ENCODE measurements at regions not wholly inside any gene's neighbourhood (a gene's known extent, or its start where the extent isn't known, plus 50 kb on each side); places are given as distances from the start of the nearest gene placed in this dataset.

DNA sequence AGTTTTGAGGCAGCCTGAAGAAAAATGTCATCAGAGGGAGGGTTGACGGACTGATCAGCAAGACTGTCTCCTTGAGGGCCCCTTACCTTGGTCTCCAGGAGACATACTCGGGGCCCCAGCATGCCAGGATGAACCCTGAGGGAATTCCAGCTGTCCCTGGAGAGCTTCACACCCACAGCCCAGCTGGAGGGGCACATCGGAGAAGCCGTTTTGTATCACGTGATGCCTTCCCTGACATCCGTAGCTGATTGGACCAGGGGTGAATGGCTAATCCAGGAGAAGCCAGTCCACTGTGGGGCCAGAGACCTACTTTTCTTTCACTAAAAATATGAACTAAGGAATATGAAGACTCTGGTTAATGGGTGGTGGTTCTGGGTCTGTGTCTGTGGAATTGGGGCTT lies 86.0 kb upstream of the TP53I11 start:
- DNase-seq (ENCODE audit: low read depth): no peak

DNA sequence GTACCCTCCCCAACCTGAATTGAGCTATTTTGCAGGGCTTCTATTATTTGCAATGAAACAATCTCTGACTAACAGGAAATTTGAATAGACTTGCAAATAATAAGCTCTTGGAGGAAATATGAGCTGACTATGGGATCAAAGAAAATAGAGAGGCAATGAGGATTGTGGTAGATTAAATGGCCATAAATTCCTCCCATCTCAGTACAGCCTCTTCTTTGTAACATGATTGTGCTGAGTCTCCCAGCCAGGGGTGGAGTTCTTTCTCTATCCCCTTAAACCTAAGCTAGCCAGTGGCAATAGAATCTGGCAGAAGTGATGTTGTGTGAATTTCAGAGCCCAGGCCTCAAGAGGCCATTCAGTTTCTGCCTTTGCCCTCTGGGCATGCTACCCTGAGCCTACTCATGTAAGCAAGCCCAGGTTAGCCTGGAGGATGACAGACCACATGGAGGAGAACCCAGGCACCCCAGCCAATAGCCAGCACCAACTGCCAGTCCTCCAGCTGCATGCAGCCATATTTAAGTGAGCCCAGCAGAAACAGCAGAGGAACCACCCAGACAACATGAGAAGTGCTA lies 86.8 kb upstream of the TP53I11 start:
- DNase-seq (ENCODE audit: low read depth): no peak

DNA sequence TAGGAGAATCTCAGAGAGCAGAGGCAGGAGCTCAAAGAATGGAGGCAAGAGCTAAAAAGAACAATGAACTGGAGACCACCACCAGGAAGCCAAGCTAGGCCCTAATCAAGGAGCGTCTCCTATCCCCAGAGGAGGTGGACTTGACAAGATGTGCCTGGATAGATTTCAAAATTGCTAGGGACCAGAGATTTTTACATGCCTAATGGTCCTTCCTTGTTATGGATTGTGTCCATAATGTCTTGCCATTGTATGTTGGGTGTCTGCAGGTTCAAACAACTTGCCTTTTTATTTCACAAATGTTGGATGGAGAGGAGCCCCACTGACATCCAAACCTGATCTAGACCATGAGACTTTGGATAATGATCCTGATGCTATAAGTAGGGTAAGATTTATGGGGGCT lies 88.2 kb upstream of the TP53I11 start:
- DNase-seq (ENCODE audit: low read depth): no peak

DNA sequence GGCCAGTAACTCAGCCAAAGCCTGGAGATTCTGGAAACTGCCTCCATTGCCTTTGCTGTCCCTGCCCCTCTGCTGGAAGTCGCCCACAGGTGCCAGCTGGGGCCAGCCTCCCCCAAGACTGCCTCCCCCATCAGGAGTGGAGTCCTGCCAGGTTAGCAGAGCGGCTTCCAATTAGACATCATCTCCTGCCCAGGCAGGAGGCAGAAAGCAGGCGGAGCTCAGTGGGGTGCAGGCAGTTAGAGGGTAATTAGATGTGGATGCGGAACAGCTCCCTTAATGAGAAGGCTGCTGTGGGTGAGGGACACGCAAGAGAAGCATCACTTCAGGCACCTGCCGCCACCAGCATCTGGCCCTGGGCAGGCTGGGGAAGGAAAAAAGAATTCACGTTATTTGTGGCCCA lies 90.9 kb upstream of the TP53I11 start:
- DNase-seq (ENCODE audit: low read depth): no peak

DNA sequence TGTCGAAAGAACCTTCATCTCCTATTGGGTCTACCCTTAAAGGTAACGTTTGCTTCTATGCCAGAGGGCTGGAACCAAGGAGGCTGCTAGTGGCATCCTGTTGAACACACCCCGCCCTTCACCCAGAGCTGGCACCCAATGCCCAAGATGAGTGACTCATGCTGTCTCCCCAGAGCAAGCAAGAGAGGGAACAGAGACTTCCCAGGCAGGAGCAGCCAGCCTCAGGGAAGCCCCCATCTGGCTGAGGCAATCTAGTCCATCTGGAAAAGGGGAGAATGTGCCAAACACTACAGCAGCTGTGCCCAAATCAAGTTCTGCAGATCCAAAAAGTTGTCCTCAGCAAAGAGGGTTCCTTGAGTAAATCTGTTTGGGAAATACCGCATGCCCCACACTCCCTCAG lies 91.9 kb upstream of the TP53I11 start:
- no peak for DNase-seq (ENCODE audit: low read depth)

DNA sequence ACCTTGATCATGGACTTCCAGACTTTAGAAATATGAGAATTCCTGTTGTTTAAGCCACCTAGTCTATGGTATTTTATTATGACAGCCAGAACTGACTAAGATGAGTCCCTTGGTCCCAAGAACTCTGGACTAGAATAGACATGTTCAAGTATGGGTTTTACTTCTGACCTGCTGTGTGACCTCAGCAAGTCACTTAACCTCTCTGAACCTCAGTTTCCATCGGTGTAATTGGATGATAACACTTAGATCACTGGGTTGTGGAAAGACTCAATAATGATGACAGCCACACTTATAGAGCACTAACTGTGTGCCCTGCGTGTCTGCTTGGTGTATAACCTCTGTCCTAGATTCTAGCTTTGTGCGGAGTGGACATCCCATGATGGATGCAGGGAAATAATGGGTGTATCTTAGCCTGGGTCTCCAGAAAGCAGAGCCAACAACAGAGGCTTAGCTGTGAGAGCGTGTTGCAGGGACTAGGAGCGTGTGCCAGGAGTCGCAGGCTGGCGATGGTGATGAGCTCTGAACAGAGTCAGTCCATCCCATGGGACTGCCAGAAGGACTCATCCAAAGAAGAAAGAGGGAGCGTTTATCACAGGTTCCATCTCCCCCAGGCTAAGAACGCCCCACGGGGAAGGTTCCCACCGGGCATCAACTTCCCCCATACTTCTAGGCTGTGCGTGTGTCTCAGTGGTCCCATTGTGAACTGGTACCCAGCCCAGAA lies 93.2 kb upstream of the TP53I11 start:
- DNase-seq (ENCODE audit: low read depth): no peak

DNA sequence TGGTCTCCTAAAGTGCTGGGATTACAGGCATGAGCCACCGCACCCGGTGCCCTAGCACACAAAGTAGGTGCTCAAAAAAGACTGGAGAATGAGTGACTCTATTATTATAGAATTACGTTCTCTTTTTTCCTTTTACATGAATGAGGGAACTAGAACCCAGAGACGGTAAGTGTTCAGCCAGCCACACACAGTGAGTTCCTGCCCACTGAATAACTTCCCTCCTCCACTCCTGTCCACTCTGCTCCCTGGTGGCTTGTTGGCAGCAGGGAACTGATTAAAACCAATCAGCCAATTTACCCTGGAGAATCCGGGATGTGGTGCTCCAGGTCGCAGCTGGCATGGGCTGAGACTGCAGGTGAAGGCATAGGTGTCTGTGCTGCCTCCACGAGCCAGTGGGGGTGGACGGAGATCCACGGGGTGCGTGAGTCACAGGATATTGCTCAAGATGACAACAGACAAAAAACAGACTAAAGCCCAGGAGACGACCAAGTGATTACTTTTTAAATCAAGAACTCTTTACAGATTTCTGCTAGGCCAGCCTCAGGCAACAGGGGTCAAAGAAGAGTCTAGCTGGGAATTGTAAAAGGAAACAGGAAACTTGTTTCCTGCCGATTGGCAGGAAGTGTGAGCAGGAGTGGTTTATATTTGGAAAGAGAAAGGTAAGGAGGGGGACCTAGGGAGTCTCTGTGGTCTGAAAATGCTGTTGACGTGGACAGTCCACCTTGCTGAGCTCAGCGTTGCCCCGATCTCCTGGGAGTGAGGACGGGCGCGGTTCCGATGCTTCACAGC lies 95.2 kb upstream of the TP53I11 start:
- DNase-seq (ENCODE audit: low read depth): no peak

DNA sequence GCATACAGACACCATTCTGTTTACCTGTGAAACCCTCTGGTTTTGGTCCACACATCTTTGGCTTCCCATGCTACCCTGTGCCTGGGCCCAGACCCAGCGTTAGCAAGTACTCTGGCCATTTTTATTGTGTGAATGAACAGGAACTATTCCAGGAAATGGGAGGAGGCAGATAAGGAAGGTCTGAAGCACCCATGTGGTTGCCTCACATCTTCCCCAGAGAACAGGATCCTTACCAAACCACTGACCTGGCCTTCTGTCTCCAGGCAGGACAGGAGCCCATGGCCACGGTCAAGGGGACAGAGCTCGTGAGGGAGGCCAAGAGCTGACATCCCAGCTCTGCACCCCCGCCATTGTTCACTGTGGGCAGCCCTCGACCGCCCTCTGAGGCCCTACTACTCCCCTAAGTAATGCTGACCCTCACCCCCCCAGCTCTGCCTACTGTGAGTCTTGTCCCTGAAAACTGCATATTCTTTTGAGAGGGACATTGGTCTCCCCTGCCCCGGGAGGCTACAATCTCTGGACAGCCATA lies 97.7 kb upstream of the TP53I11 start:
- no peak for DNase-seq (ENCODE audit: low read depth)

DNA sequence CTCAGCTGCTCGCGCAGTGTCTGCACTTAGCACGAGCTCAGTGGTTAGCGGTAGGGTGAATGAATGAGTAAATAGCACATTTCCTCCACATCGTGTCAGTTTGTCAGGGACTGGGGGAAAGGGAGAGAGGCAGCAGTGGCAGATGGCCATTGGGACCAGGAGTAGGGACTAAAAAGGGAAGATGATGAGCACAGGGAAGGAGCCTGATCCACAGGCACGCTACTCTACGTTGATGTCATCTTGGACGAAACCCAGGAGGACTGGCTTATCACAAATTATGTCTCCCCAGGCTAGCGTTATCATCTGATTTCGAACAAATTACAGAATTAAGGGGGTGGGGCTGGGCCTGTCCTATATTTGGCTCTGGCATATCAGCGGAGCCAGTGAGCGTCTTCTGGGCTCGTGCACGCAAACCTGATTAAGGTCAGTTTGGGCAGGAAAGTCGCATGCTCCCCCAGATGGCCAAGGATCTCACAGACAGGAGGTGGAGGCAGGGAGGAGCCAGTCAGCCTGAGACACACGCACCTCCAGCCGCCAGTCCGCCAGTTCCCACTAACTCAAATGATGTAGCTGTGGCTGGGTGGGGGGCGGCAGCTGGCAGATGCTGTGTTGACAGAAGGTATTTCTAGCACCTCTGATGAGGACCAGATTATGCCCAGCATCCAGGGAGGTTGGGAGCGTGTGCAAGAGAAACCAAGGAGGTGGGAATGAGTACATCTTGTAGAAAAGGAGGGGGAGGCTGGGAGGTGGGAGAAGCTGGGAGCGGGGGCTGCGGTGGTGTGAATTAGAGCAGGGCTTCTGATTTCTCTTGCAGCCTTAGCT lies 97.4 kb upstream of the PRDM11 start:
- DNase-seq (ENCODE audit: low read depth): no peak

DNA sequence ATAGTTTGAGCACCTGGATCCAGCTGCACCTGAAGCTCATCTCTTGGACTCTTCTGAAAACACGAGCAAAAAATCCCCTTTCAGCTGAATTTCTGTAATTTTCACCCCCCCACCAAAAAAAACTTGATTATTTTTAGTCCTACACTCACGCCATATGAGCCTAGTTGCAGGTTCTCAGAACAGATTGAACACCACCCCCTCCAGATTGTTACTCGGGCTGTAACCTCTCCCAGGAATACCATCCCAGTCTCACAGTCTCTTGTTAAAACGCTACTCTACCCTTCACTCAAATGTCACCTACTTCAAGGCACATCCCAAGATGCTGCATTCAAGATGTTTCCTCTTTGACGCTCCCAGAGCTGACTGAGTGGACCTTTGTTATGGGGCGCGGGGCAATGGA lies 96.3 kb upstream of the PRDM11 start:
- DNase-seq (ENCODE audit: low read depth): no peak

DNA sequence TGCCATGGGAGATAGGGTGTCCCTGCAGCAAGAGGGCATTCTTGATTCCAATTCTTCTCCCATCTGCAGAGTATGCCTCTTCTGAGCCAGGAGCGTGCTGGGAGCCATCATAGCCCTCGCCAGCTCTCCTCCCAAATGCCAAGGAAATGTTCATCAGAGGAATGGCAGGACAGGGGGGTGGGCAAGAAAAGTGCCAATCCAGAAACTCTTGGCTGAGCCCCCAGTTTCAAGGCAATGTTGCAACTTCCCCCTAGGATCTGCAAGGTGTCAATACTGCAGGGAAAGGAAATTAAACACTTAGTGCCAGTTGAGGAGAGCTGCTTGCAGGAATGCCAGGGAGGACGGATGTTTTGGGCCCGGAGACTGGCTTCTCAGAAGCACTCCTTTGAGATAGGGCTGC lies 94.8 kb upstream of the PRDM11 start:
- DNase-seq (ENCODE audit: low read depth): no peak

DNA sequence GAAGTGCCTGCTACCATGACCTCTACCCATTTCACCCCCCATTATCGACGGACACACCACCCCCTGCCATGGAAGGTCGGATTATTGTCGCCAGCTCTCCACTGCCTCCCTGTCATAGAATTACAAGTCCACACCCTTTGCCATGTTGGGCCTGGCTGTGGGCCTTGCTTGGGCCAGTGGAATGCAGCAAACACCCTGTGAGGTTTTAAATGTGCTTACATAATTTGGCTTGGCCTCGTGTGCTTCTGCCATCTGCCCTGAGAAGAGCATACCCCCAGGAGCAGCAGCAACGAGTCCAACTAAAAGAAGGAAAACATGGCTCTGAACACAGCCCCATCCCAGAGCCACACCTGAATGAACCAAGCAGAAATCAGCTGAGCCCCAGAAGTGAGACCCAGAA lies 94.1 kb upstream of the PRDM11 start:
- no peak for DNase-seq (ENCODE audit: low read depth)

DNA sequence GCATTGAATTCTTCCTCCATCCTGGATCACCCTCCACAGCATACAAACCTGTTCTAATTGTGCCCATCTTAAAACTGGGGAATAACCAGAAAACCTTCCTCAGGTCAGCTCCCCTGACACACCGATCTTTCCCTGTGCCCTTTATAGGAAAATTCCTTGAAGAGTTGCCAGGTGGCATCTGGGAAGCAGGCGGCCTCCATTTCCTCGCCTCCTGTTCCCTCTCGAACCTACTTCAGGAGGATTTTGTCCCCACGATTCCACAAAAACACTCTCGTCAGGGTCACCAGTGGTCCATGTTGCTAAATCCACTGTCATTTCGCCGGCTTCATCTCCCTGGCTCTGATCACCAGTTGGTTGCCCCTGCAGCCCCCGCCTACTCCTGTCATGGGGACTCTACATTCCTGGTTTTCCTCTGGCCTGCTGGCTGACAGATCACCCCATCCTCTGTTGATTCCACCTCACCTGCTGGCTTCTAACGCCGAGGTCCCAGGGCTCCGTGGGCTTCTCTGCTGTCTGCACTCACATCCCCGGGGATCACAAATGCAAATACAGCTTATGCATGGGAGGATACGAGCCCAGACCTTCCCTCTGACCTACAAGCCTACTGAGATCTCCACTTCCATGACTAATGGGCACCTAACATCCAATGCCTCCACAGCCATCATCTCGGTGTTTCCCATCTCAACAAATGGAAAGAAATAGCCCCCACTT lies 92.5 kb upstream of the PRDM11 start:
- no peak for DNase-seq (ENCODE audit: low read depth)

DNA sequence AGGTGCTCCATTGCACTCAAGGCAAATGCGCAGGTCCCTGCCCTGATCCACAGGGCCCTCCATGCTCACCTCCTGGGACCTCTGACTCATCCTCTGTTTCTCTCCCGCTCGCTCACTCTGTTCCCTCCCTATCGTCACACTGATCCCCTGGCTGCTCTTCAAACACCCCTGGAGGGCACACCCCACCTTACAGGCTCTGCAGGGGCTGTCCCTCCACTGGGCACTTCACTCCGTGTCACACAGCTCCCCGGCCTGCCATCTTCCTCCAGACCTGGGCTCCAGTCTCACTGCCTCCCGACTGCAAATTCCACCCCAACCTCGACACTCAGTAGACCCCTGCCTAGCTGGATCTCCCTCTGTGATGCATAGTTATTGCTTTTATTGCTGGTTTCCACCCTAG lies 91.5 kb upstream of the PRDM11 start:
- DNase-seq (ENCODE audit: low read depth): no peak

DNA sequence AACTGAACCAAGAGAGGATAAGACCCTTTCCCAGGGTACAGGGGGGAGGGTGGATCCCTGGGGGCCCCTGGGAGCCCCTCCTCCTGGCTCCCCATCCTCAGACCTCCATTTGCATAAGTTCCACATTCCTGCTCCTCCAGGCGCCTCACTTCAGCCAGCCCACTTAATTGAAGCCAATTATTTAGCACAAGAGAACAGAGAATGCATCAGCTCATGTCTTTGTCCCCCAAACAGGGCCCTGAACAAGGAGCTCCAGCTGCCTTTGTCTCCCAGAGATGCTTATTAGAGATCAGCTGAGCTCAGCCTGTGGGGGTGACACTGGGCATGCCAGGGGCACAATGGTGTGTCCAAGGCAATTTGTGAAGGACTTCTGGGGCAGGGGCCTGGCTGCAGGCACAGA lies 89.9 kb upstream of the PRDM11 start:
- no peak for DNase-seq (ENCODE audit: low read depth)

DNA sequence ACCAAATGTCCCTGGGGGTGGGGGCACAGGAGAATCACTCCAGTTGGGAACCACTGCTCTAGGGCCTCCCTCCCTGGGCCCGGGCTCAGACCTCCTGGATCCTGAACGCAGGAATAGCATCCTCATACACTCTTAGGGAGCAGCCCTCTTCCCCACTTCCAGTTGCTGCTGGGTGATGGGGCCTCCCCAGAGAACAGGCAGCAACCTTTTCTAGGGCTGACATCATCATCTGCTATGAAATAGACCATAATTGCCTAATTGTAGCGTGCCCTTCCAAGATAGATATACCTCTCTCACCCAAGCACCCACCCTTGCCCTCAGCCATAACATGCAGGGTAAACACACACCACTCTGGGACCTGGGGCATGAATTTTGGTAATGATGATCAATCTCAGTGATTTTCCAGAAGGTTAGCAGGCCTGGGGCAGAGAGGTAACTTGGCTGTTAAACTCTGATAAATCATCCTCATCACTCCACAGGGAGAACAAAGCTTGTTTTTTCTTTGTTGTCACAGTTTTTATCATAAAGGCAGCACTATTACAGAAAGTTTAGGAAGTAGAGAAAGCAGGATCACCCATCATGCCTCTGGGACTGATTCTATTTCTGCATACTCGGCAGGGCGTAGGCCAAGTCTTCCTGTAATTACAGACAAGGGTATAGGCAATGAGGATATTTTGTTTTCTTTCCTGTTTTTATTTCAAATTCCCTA lies 88.3 kb upstream of the PRDM11 start:
- no peak for DNase-seq (ENCODE audit: low read depth)

DNA sequence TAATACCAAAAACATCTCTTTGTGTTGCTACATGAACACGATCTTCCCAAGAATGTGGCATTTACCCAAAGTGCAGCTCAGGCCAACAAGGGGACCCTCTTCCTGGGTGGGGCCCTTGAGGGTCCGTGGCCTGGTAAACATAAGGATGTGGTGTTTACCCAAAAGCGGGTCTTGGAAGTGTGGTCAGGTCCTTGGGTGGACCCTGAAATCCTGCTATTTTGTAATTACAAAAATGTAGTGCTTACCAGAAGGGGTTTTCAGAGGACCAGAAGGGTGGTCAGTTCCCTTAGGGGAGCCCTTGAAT lies 87.8 kb upstream of the PRDM11 start:
- DNase-seq (ENCODE audit: low read depth): no peak

DNA sequence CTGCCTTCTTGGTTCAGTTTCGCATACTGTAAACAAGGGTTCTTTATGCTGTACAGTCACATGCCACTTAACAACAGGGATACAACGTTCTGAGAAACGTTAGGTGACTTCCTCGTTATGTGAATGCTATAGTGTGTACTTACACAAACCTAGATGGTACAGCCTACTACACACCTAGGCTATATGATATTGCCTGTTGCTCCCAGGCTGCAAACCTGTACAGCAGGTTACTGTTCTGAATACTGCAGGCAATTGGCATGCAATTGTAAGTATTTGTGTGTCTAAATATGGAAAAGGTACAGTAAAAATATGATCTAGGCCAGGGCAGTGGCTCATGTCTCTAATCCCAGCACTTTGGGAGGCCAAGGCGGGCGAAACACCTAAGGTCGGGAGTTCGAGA lies 85.7 kb upstream of the PRDM11 start:
- DNase-seq (ENCODE audit: low read depth): no peak

DNA sequence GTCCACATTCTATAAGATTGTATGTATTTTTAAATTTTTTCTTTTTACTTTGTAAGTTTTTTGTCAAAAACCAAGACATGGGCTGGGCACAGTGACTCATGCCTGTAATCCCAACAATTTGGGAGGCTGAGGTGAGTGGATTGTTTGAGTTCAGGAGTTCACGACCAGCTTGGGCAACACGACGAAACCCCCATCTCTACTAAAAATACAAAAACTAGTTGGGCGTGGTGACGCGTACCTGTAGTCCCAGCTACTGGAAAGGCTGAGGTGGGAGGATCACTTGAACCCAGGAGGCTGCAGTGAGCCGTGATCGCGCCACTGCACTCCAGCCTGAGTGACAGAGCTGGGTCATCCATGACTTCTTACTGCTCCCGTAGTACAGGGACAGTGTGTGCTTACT lies 84.8 kb upstream of the PRDM11 start:
- DNase-seq (ENCODE audit: low read depth): no peak

DNA sequence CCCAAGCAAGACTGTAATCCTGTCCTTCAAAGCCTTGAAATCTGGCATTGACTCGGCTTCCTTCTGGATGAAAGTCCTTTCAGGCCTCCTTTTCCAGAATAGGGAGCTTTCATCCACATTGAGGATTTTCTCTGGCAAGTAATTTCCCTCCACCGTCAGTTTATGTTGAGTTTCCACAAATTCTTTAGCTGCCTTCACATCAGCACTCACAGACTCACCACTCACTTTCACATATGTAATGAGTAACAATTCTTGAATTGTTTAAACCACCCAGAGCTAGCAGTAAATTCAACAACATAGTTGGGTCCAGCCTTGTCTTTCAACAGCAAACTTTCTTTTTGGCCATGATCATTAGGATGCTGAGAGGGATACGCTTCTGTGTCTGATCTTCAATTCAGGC lies 84.3 kb upstream of the PRDM11 start:
- no peak for DNase-seq (ENCODE audit: low read depth)

DNA sequence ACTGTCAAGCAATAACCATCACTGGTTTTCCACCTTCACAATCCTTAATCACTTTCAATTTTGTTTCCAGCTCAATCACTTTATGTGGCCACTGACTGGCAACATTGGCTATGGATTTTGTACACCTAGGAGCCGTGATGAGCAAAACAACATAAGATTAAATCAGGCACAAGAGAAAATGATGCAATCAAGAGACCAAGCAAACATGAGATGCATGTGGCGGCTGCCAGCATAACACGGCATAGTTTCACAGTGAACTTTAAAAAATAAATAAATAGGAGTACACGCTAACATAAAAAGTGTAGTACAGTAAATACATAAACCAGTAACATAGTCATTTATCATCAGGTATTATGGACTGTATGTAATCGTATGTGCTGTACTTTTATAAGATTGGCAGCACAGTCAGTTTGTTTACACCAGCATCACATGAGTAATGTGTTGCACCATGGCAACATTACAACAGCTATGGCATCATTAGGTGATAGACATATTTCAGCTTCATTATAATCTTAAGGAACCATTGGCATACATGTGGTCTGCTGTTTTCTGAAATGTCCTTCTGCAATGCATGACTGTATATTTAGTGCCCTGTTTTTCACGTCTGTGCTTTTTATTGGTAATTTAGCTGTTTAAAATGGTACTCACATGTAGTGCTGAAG lies 83.3 kb upstream of the PRDM11 start:
- no peak for DNase-seq (ENCODE audit: low read depth)

Measured in T follicular helper cell (primary cell).